ENCODE measurements at regions not wholly inside any gene's neighbourhood (a gene's known extent, or its start where the extent isn't known, plus 50 kb on each side); places are given as distances from the start of the nearest gene placed in this dataset.

DNA sequence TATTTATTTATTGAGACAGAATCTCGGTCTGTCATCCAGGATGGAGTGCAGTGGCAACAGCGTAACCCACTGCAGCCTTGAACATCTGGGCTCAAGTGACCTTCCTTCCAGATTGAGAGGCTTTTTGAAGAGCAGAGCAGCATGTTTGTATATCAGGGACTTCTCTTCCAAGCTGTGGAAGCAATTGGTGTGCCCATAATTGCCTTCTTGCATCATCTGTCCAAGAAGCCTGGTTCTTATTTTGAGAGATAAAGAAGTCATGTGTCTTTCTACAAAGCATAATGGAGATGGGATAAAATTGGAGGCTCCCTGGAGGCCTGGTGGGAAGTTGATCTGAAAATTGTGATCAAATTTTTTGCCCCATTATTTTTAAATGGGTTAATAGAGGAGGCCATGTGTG is 183.8 kb upstream of the MCTP2 start:
- TF ChIP-seq CTCF (conservative IDR thresholded peaks at IDR 0.05; ENCODE audit: low read depth, low read length): no peak
- H3K4me3 ChIP-seq (ENCODE audit: low read depth, low read length): no peak overlapping the region
- no peak for DNase-seq (ENCODE audit: low read depth)

- H3K4me3 ChIP-seq (ENCODE audit: low read depth, low read length): no peak overlapping the region
- no peak for TF ChIP-seq CTCF (conservative IDR thresholded peaks at IDR 0.05; ENCODE audit: low read depth, low read length)
- DNase-seq (ENCODE audit: low read depth): peak; percentile 50
Observed at GRCh38 chr15:94042180-94042928, 189.0 kb upstream of the MCTP2 start.

DNA sequence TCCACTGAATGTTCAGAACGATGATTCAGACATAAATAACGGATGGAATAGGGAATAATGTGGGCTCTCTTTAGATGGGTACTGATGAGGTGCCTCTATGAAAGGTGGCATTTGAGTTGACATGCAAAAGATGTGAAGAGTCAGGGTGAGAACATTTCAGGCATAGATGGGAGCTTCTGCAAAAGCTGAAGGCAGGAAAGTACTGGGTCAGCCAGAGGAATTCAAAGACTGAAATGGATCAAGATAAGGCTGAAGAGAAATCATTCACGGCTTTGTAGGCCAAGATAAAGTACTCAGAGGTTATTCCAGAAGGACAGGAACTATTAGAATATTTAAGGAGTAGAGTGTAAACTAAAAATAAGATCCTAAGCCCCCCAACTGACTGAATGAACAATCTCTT is 189.6 kb upstream of the MCTP2 start:
- TF ChIP-seq CTCF (conservative IDR thresholded peaks at IDR 0.05; ENCODE audit: low read depth, low read length): no peak
- no peak for DNase-seq (ENCODE audit: low read depth)

GRCh38 chr15:94040541-94041248 is 190.7 kb upstream of the MCTP2 start:
- DNase-seq (ENCODE audit: low read depth): no peak
- no peak for TF ChIP-seq CTCF (conservative IDR thresholded peaks at IDR 0.05; ENCODE audit: low read depth, low read length)
- no peak overlapping the region for H3K4me3 ChIP-seq (ENCODE audit: low read depth, low read length)

More for the DNA sequence above, 189.6 kb upstream of the MCTP2 start:
- H3K4me3 ChIP-seq (ENCODE audit: low read depth, low read length): no peak overlapping the region

DNA sequence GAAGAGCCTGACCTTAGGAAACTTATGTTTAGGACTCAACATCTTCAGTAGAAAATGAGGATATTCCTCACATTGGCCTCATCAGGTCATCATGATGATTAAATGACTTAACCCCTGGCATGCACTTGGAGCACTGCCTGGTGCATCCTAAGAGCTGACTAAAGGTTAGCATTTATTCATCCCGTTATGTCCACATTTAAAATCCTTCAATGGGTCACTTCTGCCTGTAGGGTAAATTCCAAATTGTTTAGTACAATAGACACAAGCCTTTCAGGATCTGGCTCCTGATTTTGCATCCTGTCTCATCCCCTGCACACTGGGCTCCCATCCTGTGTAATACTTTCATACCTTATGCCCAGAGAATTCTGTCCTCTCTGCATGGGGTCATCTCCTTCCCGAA is 195.2 kb upstream of the MCTP2 start:
- no peak for TF ChIP-seq CTCF (conservative IDR thresholded peaks at IDR 0.05; ENCODE audit: low read depth, low read length)
- no peak overlapping the region for H3K4me3 ChIP-seq (ENCODE audit: low read depth, low read length)
- no peak for DNase-seq (ENCODE audit: low read depth)

- H3K4me3 ChIP-seq (ENCODE audit: low read depth, low read length): no peak overlapping the region
- no peak for TF ChIP-seq CTCF (conservative IDR thresholded peaks at IDR 0.05; ENCODE audit: low read depth, low read length)
- DNase-seq (ENCODE audit: low read depth): no peak
Observed at GRCh38 chr15:94033683-94034020, 197.7 kb upstream of the MCTP2 start.

Data from choroid plexus epithelial cell (primary cell).